ENCODE measurements at regions not wholly inside any gene's neighbourhood (a gene's known extent, or its start where the extent isn't known, plus 50 kb on each side); places are given as distances from the start of the nearest gene placed in this dataset.

DNA sequence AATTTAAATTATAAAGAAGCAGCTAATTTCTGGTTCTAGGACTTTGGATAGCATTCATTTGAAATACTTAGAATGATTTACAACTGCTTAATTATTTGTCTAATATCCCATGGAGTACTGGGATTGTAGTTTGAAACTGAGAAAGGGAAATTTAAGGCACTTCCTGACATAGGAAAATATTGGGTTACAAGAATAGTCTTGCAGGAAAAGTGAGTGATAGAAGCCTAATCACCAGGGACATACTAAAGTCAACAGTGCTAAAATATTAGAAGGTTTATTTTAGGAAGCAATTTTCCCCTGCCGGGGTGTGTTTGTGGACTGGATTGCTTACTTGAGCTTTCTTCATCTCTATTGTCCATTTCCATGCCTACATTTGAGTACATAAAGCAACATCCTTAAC lies 661.6 kb downstream of the ADGRL2 start:
- H3K9me3 ChIP-seq: no peaks in the 10 kb centered on the region
- no peak overlapping the region for H3K27ac ChIP-seq
- ATAC-seq (ENCODE audit: insufficient number of reproducible peaks, low FRiP score, low read depth) (no peak), DNase-seq (ENCODE audit: low spot score) (no peak)
- H3K4me3 ChIP-seq: no peak overlapping the region
- no peaks in the 10 kb centered on the region for H3K27me3 ChIP-seq (replicated peaks; ENCODE audit: insufficient read depth)
- peaks cover 0 to 27% of the 10 kb centered on the region in 2 donors for H3K4me1 ChIP-seq (ENCODE audit: control insufficient read depth in 1 of 2, low read depth in 2 of 2)
- no peaks in the 10 kb centered on the region for H3K36me3 ChIP-seq
- TF ChIP-seq, protein P1, sequence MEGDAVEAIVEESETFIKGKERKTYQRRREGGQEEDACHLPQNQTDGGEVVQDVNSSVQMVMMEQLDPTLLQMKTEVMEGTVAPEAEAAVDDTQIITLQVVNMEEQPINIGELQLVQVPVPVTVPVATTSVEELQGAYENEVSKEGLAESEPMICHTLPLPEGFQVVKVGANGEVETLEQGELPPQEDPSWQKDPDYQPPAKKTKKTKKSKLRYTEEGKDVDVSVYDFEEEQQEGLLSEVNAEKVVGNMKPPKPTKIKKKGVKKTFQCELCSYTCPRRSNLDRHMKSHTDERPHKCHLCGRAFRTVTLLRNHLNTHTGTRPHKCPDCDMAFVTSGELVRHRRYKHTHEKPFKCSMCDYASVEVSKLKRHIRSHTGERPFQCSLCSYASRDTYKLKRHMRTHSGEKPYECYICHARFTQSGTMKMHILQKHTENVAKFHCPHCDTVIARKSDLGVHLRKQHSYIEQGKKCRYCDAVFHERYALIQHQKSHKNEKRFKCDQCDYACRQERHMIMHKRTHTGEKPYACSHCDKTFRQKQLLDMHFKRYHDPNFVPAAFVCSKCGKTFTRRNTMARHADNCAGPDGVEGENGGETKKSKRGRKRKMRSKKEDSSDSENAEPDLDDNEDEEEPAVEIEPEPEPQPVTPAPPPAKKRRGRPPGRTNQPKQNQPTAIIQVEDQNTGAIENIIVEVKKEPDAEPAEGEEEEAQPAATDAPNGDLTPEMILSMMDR (IDR thresholded peaks at IDR 0.05): no peak

DNA sequence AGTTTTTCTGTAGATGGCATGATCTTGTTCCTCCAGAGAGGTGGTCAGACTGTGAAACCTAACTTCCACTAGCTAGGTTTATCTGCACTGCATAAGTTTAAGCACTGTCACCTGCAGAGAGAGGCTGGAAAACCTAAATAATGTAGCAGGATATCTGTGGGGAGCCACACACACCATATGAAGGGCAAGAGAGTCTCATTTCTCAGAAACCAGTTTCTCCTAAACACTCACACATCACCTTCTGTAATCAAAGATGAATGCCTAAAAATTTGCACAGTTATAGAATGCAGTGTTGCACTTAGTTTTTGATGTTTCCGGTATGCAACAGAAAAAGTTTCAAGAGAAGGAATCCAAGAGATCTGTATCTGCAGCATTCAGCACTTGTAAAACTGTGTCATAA lies 654.6 kb downstream of the ADGRL2 start:
- Histone ChIP-seq H3K9me3 (peaks cover 3% of the 10 kb centered on the region), H3K4me1 (ENCODE audit: control insufficient read depth in 1 of 2, low read depth in 2 of 2) (no peaks in the 10 kb centered on the region), H3K4me3 (no peak overlapping the region), H3K36me3 (no peaks in the 10 kb centered on the region), H3K27ac (no peak overlapping the region), H3K27me3 (replicated peaks; ENCODE audit: insufficient read depth) (no peaks in the 10 kb centered on the region)
- no peak for ATAC-seq (ENCODE audit: insufficient number of reproducible peaks, low FRiP score, low read depth)
- TF ChIP-seq, protein P1 (IDR thresholded peaks at IDR 0.05): no peak
- no peak for DNase-seq (ENCODE audit: low spot score)

DNA sequence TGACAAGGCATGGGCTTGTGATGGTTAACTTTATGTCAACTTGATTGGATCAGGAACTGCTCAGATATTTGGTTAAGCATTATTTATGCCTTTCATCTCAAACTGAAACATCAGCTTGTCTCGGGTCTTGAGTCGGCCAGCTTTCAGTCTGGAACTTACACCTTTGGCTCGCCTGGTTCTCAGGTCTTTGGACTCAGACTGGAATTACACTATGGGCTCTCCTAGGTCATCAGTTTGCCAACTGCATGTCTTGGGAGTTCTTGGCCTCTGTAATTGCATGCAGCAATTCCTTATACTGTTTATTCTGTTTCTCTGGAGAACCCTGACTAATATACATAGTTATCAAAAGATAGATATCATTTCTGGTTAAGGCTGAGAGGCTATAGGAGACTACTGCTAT lies 653.7 kb downstream of the ADGRL2 start:
- peaks cover 3% of the 10 kb centered on the region for H3K9me3 ChIP-seq
- H3K27ac ChIP-seq: no peak overlapping the region
- no peaks in the 10 kb centered on the region for H3K27me3 ChIP-seq (replicated peaks; ENCODE audit: insufficient read depth)
- no peak for DNase-seq (ENCODE audit: low spot score)
- no peaks in the 10 kb centered on the region for H3K36me3 ChIP-seq
- no peak overlapping the region for H3K4me3 ChIP-seq
- TF ChIP-seq, protein P1 (IDR thresholded peaks at IDR 0.05): no peak
- H3K4me1 ChIP-seq (ENCODE audit: control insufficient read depth in 1 of 2, low read depth in 2 of 2): no peaks in the 10 kb centered on the region
- no peak for ATAC-seq (ENCODE audit: insufficient number of reproducible peaks, low FRiP score, low read depth)

DNA sequence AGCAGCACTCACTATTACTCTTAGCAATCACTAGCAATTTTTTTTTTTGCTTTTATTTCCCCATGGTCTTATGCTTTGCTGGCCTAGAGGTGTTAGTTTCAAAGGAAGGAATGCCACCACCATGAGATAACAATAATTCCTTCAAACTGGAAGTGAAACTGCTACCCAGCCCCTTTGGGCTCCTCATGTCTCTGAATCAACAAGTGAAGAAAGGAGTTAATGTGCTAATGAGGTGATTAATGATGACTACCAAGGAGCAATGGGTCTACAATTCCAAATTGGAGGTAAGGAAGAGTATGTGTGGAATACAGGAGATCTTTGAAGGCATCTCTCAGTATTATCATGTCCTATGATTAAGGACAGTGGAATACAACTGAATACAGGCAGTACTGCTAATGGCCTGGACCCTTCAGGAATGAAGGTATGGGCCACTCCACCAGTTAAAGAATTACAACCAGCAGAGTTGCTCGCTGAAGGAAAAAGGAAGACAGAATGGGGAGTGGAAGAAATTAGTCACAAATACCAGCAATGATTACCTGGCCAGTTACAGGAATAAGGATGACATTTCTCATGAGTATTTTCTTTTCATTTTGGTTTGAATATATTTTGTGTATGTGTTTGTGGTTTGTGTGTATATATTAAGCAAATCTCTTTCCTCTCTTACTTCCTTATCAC lies 652.9 kb downstream of the ADGRL2 start:
- H3K4me3 ChIP-seq: no peak overlapping the region
- H3K9me3 ChIP-seq: peaks cover 3% of the 10 kb centered on the region
- H3K36me3 ChIP-seq: no peaks in the 10 kb centered on the region
- no peak for DNase-seq (ENCODE audit: low spot score)
- TF ChIP-seq, protein P1 (IDR thresholded peaks at IDR 0.05): no peak
- no peak for ATAC-seq (ENCODE audit: insufficient number of reproducible peaks, low FRiP score, low read depth)
- H3K4me1 ChIP-seq (ENCODE audit: control insufficient read depth in 1 of 2, low read depth in 2 of 2): no peaks in the 10 kb centered on the region
- H3K27me3 ChIP-seq (replicated peaks; ENCODE audit: insufficient read depth): no peaks in the 10 kb centered on the region
- no peak overlapping the region for H3K27ac ChIP-seq

DNA sequence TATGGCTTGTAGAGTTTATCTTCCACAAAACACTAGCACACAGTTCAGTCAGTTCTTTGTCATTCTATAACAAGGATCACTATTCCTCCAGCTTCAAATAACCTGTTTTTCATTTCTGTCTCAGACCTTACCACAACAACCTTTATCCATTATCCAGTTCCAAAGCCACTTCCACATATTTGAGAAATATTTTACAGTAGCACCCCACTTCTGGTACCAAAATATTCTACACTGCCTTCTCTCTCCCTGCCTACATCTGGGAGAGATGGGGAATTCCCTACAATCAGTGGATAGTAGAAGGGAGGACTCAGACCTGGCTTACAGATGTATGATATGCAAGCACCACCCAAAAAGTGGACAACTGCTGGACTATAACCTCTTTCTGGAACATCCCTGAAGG lies 651.4 kb downstream of the ADGRL2 start:
- H3K27ac ChIP-seq: no peak overlapping the region
- DNase-seq (ENCODE audit: low spot score) (no peak), ATAC-seq (ENCODE audit: insufficient number of reproducible peaks, low FRiP score, low read depth) (no peak)
- H3K4me1 ChIP-seq (ENCODE audit: control insufficient read depth in 1 of 2, low read depth in 2 of 2): no peaks in the 10 kb centered on the region
- no peaks in the 10 kb centered on the region for H3K36me3 ChIP-seq
- no peaks in the 10 kb centered on the region for H3K27me3 ChIP-seq (replicated peaks; ENCODE audit: insufficient read depth)
- H3K9me3 ChIP-seq: peaks cover 3% of the 10 kb centered on the region
- TF ChIP-seq, protein P1 (IDR thresholded peaks at IDR 0.05): no peak
- no peak overlapping the region for H3K4me3 ChIP-seq

Measured in thoracic aorta (tissue), 2 donors.